Left kidney (tissue), 1 donor: ENCODE measurements at regions not wholly inside any gene's neighbourhood (a gene's known extent, or its start where the extent isn't known, plus 50 kb on each side); places are given as distances from the start of the nearest gene placed in this dataset.

Source experiments
- DNase-seq: peaks from one replicate; pipeline ENCODE4 v3.0.0-alpha.2; 2013

DNA sequence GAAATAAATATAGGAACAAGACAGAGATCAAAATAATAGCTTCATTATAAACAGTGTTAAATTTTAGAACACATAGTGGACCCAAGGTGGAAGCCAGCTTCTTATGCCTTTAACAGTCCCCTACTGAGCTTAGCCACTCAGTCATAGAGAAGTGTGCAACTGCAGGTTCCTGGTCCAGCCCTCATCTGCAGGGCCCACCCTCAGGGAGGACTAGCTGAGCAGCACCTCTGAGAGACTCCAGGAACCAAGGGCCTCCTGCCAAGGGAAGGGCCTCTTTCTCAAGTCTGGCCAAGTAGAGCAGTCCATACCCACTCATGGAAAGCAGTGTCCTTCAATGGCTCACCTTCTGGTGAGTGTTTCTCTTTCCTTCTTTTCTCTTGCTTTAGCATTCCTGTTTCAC lies 173.7 kb upstream of the PRPS1L1 start:
- no peak for DNase-seq

GRCh38 chr7:18202315-18203045 lies 174.8 kb upstream of the PRPS1L1 start:
- DNase-seq: no peak

DNA sequence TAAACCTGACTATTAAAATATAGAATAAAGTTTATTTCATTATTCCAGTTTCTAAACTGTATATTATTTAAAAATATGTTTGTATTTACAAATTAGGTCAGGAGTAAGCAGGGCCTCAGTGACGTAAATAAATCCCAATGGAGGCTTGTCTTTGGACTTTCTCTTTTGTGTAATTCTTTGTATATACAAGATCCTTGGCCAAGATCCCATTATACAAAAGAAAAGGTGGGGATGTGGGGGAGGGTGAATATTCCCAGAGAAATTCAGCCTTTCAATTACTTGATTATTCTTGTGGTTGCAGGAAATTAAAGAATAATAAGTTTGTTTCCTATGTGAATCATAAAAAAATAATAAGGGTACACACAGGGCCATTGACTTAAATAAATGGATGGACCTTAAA lies 178.7 kb upstream of the PRPS1L1 start:
- DNase-seq: no peak

DNA sequence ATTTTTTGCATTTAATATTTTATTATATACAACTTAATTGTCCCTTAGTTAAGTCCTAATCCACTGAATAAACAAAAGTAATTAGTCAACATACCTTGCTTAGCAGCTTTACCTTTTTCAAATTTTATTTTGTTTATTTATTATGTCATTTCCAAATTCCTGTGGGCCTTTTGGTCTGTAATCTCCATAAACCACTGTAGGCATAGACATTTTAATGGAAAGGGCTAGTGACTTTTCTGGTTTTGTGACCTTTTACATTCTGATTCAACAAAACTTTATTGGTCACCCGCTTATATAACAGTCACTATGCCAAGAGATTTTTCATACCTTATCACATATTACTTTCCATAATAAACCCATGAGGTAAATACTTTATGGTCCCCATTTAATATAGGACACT lies 181.3 kb upstream of the PRPS1L1 start:
- DNase-seq: no peak

DNA sequence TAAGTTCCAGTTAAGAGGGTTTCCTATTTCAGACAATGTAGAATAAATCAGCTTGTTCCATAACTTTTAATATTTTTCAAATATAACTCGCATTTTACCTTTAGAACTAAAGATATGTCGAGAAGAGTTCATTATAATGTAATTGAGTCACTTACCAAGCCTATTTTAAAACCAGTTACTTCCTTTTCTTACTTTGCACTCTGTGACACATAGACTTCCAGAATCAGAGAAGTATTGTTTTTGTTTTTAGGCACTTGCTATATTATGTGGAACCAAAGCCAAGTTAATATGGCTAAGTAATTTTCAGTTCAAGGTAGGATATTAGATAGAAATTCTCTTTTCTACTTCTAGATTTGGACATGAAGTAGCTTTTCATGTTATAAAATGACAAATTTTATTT lies 182.7 kb upstream of the PRPS1L1 start:
- no peak for DNase-seq

- no peak for DNase-seq
These were observed 183.1 kb upstream of the PRPS1L1 start for GRCh38 chr7:18210788-18211187.

- DNase-seq: no peak
These were observed 184.7 kb upstream of the PRPS1L1 start for GRCh38 chr7:18212308-18212707.

GRCh38 chr7:18212758-18213157 lies 185.1 kb upstream of the PRPS1L1 start:
- DNase-seq: peak; percentile 62

DNA sequence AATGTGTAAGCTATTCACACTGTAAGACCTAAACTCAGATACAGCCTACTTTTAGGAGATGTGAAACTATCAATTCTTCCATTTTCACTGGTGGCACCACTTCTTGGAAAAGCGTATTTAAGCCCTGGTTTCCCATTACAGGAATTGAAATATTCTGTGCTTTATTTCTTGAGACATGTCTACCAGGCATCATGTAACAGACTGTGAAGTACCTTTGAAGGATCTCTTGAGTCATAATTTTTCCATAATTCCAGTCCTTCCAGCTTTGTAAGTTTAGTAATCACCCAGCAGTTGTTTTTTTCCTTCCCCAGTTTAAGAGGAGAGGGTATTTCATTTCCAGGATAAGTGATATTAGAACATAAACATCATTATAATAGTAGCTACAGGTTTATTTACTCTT lies 186.0 kb upstream of the PRPS1L1 start:
- DNase-seq: no peak

- no peak for DNase-seq
These were observed 188.6 kb upstream of the PRPS1L1 start for GRCh38 chr7:18216270-18216669.

- no peak for DNase-seq
These were observed 194.0 kb upstream of the PRPS1L1 start for GRCh38 chr7:18221377-18222293.

DNA sequence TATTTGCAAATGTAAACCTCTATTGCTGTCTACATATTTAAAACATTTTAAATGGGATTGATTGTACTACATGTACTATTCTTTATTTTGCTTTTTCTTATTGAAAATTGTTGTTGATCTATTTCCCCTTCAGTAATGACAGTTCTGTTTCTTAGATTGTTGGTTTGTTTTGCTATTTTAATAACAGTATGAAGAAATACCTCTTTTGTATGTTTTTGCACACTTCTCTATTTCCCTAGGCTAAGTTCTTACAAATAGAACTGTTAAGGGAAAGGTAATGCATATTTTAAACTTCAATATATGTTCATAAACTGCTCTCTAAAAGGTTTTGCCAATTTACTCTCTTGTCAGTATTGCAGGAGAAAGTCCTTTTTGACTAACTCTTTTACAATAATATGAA lies 195.0 kb upstream of the PRPS1L1 start:
- no peak for DNase-seq

DNA sequence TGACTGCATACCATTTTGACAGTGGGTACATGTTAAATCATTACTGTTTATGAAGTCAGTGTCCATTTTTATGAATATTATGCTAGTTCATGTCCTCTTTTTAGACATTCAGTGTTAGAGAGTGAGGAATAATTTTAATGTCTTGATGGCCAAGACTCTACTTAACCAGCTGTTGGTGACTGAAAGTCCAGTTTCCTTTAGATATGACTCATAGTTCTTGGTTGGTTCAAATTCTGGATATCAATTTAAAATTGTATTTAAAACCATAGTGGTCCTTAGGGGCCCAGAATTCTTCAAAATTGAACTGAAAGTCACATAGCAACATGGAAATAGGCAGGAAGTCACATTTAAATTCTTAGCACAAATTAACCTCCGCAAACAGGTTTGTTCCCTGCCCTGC lies 196.5 kb upstream of the PRPS1L1 start:
- DNase-seq: no peak

- DNase-seq: no peak
These were observed 197.4 kb upstream of the PRPS1L1 start for GRCh38 chr7:18225067-18225466.

- no peak for DNase-seq
These were observed 199.0 kb upstream of the PRPS1L1 start for GRCh38 chr7:18226598-18226997.

DNA sequence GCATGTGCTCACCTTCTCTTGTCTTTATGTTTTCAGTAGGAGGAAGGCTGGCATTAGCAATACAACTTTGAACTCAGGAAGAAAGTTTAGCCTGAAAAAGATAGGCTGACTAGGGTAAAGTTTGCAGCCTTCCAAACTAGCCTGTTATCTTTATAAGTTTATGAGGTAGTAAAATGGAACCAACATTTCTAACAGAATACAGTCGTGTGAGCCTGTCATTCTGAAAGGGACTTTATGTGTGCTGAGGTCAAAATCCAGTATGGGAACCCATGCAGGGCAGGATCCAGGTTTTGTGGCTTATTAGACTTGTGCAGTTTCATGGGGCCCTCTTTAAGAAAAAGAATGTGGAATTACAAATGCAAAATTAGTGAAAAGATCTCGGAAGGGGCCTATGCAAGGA lies 201.0 kb upstream of the PRPS1L1 start:
- no peak for DNase-seq

GRCh38 chr7:18230271-18230670 lies 202.6 kb upstream of the PRPS1L1 start:
- DNase-seq: no peak

DNA sequence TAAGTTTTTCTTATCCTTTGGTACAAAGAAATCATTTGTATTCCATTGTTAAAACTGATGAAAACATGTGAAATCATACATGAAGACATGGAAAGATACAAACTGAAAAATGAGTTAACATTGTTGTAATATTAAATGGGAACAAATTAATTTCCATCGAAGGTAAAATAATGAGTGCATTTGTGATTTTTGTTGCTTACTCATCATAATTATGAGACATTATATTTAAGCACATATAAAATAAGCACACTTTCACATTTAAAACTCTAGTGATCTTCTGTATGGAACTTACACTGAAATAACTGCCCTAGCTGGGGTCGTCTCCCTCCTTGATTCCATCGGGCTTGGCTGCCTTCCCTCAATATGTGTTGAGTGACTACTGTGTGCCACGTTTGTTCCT lies 204.2 kb upstream of the PRPS1L1 start:
- DNase-seq: no peak

GRCh38 chr7:18234519-18234918 lies 206.9 kb upstream of the PRPS1L1 start:
- DNase-seq: no peak

DNA sequence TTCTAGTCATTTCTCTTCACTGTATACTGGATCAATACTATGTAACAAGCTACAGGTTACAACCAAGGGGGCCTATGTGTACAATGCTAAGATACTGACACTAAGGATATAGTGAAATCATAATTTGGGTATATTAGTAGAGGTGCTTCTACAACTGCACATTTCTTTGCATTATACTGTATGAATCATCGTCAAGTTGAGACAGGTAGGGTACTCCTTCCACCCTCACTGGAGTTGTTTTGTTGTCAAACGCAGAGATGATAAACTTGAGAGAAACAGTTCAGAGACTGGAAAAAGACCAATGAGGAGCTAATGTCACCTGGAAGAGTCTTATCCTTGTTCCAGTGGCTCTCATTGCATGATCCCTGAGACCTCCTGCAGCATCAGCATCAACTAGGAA lies 208.2 kb upstream of the PRPS1L1 start:
- no peak for DNase-seq

DNA sequence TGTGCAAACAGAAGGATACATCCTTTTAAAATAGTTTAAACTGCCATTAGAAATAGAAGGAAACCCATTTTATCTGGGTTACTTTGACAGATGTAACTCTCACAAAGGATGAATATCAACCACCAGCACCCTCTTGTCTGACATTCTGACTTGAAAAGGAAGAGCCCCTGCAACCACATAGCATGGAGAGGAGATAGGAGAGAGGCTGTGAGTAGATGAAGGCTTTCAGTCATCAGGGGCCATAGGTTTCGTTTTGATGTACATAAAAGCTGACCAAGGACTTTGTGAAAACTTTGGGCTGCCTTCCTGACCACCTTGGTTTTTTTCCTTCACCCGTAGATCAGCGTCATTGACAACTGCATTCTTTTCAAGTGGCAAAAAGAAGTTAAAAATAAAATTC lies 211.6 kb upstream of the PRPS1L1 start:
- DNase-seq: no peak

DNA sequence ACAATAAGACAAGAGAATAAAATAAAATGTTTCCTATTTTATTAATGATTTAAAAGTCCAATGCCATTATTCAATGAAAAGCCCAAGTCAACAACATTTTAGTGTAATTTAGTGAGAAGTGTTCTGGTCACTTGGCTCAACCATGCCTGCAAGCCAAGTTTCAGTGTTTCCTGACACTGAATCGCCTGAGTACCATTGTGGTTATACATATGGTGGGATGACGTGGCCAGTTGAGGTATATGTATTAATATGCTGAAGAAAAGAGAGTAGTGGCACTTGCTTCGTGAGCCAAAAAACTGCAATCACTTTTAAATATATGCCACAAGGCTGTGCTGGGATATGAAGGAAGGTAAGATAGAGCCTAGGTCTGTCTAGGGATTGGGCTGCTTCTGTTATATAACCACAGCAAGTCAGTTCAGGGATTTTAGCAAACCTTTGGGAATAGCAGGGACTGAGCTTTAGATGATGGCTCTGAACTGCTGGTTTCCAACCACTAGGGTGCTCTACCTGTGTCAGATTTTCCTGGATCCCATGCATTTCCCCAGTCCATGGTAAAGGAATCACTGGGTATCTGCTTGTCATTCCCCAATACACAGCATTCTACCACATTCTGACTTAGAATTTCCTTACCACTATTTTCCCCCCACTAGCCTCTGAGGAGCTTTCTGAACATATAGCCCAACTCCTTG lies 214.0 kb upstream of the PRPS1L1 start:
- no peak for DNase-seq

DNA sequence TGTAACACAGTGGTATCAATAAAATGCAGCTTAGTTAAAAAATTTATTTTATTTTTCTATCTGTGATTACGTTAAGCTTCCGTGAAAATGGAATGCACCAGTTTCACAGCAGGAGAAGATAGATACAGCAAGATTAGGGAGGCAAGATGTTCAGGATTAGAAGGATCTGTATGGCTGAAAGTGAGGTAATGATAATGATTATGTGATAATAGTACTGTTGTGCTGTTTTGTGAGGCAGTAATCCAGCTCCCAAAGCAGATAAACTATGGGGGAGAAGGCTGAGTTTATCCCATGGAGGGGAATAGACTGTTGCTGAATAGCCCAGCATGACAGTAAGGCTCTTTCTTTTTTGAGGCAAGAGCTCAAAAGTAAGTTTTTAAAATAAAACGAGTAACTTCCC lies 216.1 kb upstream of the PRPS1L1 start:
- DNase-seq: no peak
